ENCODE measurements at regions not wholly inside any gene's neighbourhood (a gene's known extent, or its start where the extent isn't known, plus 50 kb on each side); places are given as distances from the start of the nearest gene placed in this dataset.

- H3K4me3 ChIP-seq = no peak overlapping the region
- TF ChIP-seq, protein P1, sequence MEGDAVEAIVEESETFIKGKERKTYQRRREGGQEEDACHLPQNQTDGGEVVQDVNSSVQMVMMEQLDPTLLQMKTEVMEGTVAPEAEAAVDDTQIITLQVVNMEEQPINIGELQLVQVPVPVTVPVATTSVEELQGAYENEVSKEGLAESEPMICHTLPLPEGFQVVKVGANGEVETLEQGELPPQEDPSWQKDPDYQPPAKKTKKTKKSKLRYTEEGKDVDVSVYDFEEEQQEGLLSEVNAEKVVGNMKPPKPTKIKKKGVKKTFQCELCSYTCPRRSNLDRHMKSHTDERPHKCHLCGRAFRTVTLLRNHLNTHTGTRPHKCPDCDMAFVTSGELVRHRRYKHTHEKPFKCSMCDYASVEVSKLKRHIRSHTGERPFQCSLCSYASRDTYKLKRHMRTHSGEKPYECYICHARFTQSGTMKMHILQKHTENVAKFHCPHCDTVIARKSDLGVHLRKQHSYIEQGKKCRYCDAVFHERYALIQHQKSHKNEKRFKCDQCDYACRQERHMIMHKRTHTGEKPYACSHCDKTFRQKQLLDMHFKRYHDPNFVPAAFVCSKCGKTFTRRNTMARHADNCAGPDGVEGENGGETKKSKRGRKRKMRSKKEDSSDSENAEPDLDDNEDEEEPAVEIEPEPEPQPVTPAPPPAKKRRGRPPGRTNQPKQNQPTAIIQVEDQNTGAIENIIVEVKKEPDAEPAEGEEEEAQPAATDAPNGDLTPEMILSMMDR (IDR thresholded peaks at IDR 0.05; ENCODE audit: control extremely low read depth, extremely low read depth) = no peak
- no peaks in the 10 kb centered on the region for H3K27me3 ChIP-seq (ENCODE audit: control insufficient read depth in 3 of 3, insufficient read depth in 3 of 3, low read length in 2 of 3)
- H3K4me1 ChIP-seq (ENCODE audit: control insufficient read depth in 5 of 5, insufficient read depth in 5 of 5, low read length in 5 of 5) = no peaks in the 10 kb centered on the region
- DNase-seq (no peak), ATAC-seq (ENCODE audit: insufficient read depth, low FRiP score) (no peak)
- no peaks in the 10 kb centered on the region for H3K9me3 ChIP-seq (ENCODE audit: control insufficient read depth in 4 of 4, insufficient read depth in 3 of 4, low read length in 3 of 4)
- H3K27ac ChIP-seq (ENCODE audit: low read depth in 1 of 2, low read length in 1 of 2) = no peak overlapping the region
- H3K36me3 ChIP-seq (ENCODE audit: control insufficient read depth in 4 of 4, insufficient read depth in 4 of 4, low read length in 4 of 4) = no peaks in the 10 kb centered on the region
- H3K9ac ChIP-seq (ENCODE audit: insufficient read depth in 1 of 2, low read length in 2 of 2) = no peak overlapping the region
- WGBS, 2 donors = 63 to 81% methylated on average over 2 of the region's 2 CpGs
Observed at GRCh38 chr3:63076357-63076756, 201.1 kb upstream of the CADPS start.

GRCh38 chr3:63086190-63086589 lies 191.9 kb upstream of the SYNPR start:
- TF ChIP-seq, protein P1 (IDR thresholded peaks at IDR 0.05; ENCODE audit: control extremely low read depth, extremely low read depth) = no peak
- 61 to 76% methylated on average over 2 of the region's 2 CpGs for WGBS, 2 donors

DNA sequence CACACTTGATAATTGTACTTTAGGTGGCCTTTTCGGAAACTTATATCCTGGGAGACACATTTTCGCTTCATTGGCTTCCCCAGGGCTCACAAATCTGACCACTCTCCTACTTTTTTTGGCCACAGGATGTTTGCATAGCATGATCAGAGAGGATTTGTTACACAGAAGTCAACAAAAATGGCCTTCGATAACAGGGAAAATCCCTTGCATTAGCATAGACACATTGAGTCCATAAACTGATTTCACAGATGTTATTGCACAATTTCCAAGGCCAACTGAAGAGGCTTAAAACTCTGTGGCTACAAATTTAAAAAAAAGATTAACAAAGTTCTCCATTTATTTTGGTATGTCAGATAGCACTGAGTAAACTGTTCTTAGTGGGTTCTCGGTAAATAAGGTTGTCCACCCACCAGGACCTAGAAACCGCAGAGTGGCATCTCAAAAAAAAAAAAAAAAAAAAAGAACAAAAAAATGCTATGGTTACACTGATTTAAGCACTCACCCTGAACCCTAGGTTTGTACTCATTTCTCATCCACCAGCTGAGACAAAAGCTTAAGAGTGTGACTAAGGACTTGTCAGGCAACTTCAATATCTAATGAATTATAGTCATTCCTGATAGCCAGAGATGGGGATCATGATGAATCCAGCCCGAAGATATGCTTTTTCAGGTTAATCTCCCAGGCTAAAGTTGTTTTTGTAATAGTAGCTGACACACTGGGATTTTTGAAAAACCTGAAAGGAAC lies 188.9 kb upstream of the SYNPR start:
- Histone ChIP-seq H3K4me3 (no peak overlapping the region), H3K4me1 (ENCODE audit: control insufficient read depth in 5 of 5, insufficient read depth in 5 of 5, low read length in 5 of 5) (no peaks in the 10 kb centered on the region), H3K9ac (ENCODE audit: insufficient read depth in 1 of 2, low read length in 2 of 2) (no peak overlapping the region), H3K27ac (ENCODE audit: low read depth in 1 of 2, low read length in 1 of 2) (no peak overlapping the region), H3K36me3 (ENCODE audit: control insufficient read depth in 4 of 4, insufficient read depth in 4 of 4, low read length in 4 of 4) (no peaks in the 10 kb centered on the region), H3K9me3 (ENCODE audit: control insufficient read depth in 4 of 4, insufficient read depth in 3 of 4, low read length in 3 of 4) (no peaks in the 10 kb centered on the region), H3K27me3 (ENCODE audit: control insufficient read depth in 3 of 3, insufficient read depth in 3 of 3, low read length in 2 of 3) (peaks cover 0 to 3% (median 0%) of the 10 kb centered on the region in 3 donors)
- ATAC-seq (ENCODE audit: insufficient read depth, low FRiP score) (no peak), DNase-seq (no peak)
- 71 to 73% methylated on average over 6 of the region's 6 CpGs for WGBS, 2 donors
- TF ChIP-seq, protein P1 (IDR thresholded peaks at IDR 0.05; ENCODE audit: control extremely low read depth, extremely low read depth) = no peak

More at GRCh38 chr3:63086190-63086589, 191.9 kb upstream of the SYNPR start:
- Histone ChIP-seq H3K9me3 (ENCODE audit: control insufficient read depth in 4 of 4, insufficient read depth in 3 of 4, low read length in 3 of 4) (peaks cover 0 to 2% (median 1%) of the 10 kb centered on the region in 4 donors), H3K27ac (ENCODE audit: low read depth in 1 of 2, low read length in 1 of 2) (no peak overlapping the region), H3K4me3 (no peak overlapping the region), H3K4me1 (ENCODE audit: control insufficient read depth in 5 of 5, insufficient read depth in 5 of 5, low read length in 5 of 5) (no peaks in the 10 kb centered on the region), H3K36me3 (ENCODE audit: control insufficient read depth in 4 of 4, insufficient read depth in 4 of 4, low read length in 4 of 4) (no peaks in the 10 kb centered on the region), H3K27me3 (ENCODE audit: control insufficient read depth in 3 of 3, insufficient read depth in 3 of 3, low read length in 2 of 3) (no peaks in the 10 kb centered on the region), H3K9ac (ENCODE audit: insufficient read depth in 1 of 2, low read length in 2 of 2) (no peak overlapping the region)
- ATAC-seq (ENCODE audit: insufficient read depth, low FRiP score) (no peak), DNase-seq (no peak)

DNA sequence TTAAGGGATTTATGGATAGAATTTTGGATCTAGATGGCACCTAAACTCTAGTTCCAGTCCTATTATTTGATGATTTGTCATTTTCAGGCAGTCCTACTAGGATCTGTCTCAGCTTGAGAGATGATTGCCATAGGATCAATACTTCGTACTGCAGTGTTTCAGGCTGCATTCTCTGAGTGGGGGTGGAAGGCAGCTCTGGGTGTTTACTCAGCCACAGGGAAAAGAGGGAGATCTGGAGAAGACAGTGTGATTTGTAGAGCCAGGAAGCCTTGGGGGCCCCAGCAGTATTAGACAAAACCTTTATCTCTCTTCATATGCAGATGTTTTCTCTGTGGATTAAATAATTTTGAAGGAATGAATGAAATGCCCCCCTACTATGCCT lies 188.4 kb upstream of the SYNPR start:
- Histone ChIP-seq H3K27ac (ENCODE audit: low read depth in 1 of 2, low read length in 1 of 2) (no peak overlapping the region), H3K9ac (ENCODE audit: insufficient read depth in 1 of 2, low read length in 2 of 2) (no peak overlapping the region), H3K27me3 (ENCODE audit: control insufficient read depth in 3 of 3, insufficient read depth in 3 of 3, low read length in 2 of 3) (peaks cover 0 to 3% (median 0%) of the 10 kb centered on the region in 3 donors), H3K4me3 (no peak overlapping the region), H3K4me1 (ENCODE audit: control insufficient read depth in 5 of 5, insufficient read depth in 5 of 5, low read length in 5 of 5) (no peaks in the 10 kb centered on the region), H3K36me3 (ENCODE audit: control insufficient read depth in 4 of 4, insufficient read depth in 4 of 4, low read length in 4 of 4) (no peaks in the 10 kb centered on the region), H3K9me3 (ENCODE audit: control insufficient read depth in 4 of 4, insufficient read depth in 3 of 4, low read length in 3 of 4) (no peaks in the 10 kb centered on the region)
- WGBS, 2 donors = 16 to 20% methylated on average over 1 of the region's 1 CpG
- TF ChIP-seq, protein P1 (IDR thresholded peaks at IDR 0.05; ENCODE audit: control extremely low read depth, extremely low read depth) = no peak
- DNase-seq (no peak), ATAC-seq (ENCODE audit: insufficient read depth, low FRiP score) (no peak)
